Stimulated activated CD8-positive, alpha-beta memory T cell treated with anti-CD3 and anti-CD28 coated beads, Interleukin-15, amount 100 ng/mL, for 1 hour (primary cell): ENCODE measurements at regions not wholly inside any gene's neighbourhood (a gene's known extent, or its start where the extent isn't known, plus 50 kb on each side); places are given as distances from the start of the nearest gene placed in this dataset.
"Not testable (repeated sequence)": the region's sequence is repeated elsewhere in the genome, so short reads cannot be mapped to it uniquely, and the experiment has no call there.

ENCODE experiments used
- DNase-seq: peaks from one replicate; pipeline ENCODE4 v3.0.0-alpha.2; 2020; ENCODE audit warnings: low read depth

GRCh38 chr18:38789141-38789540 is 1223.5 kb upstream of the CELF4 start:
- DNase-seq, result no peak

- DNase-seq, result no peak
Measured at GRCh38 chr18:38786906-38787305, 1221.3 kb upstream of the CELF4 start.

GRCh38 chr18:38771620-38772019 is 1206.0 kb upstream of the CELF4 start:
- DNase-seq, result not testable (repeated sequence)

- no peak for DNase-seq
Measured at GRCh38 chr18:38768504-38768903, 1202.9 kb upstream of the CELF4 start.

- DNase-seq, result no peak
Measured at GRCh38 chr18:38759457-38759856, 1193.9 kb upstream of the CELF4 start.

GRCh38 chr18:38756436-38756835 is 1190.8 kb upstream of the CELF4 start:
- no peak for DNase-seq

GRCh38 chr18:38752430-38752829 is 1186.8 kb upstream of the CELF4 start:
- DNase-seq, result no peak

- no peak for DNase-seq
Measured at GRCh38 chr18:38751898-38752297, 1186.3 kb upstream of the CELF4 start.

GRCh38 chr18:38751211-38751610 is 1185.6 kb upstream of the CELF4 start:
- no peak for DNase-seq

GRCh38 chr18:38750751-38751150 is 1185.2 kb upstream of the CELF4 start:
- DNase-seq, result no peak

- DNase-seq, result no peak
Measured at GRCh38 chr18:38747153-38747552, 1181.6 kb upstream of the CELF4 start.

GRCh38 chr18:38720181-38720580 is 1154.6 kb upstream of the CELF4 start:
- DNase-seq, result not testable (repeated sequence)

- no peak for DNase-seq
Measured at GRCh38 chr18:38718365-38718901, 1152.8 kb upstream of the CELF4 start.

- no peak for DNase-seq
Measured at GRCh38 chr18:38709122-38709521, 1143.5 kb upstream of the CELF4 start.

- no peak for DNase-seq
Measured at GRCh38 chr18:38706373-38706772, 1140.8 kb upstream of the CELF4 start.

- DNase-seq, result no peak
Measured at GRCh38 chr18:38698088-38698487, 1132.5 kb upstream of the CELF4 start.

GRCh38 chr18:38695559-38696280 is 1130.1 kb upstream of the CELF4 start:
- no peak for DNase-seq

GRCh38 chr18:38693104-38693503 is 1127.5 kb upstream of the CELF4 start:
- no peak for DNase-seq

- no peak for DNase-seq
Measured at GRCh38 chr18:38690626-38691025, 1125.0 kb upstream of the CELF4 start.

GRCh38 chr18:38688416-38688815 is 1122.8 kb upstream of the CELF4 start:
- DNase-seq, result no peak

- DNase-seq, result no peak
Measured at GRCh38 chr18:38670486-38670885, 1104.9 kb upstream of the CELF4 start.

GRCh38 chr18:38664929-38665328 is 1099.3 kb upstream of the CELF4 start:
- no peak for DNase-seq

GRCh38 chr18:38663682-38664081 is 1098.1 kb upstream of the CELF4 start:
- DNase-seq, result no peak

- no peak for DNase-seq
Measured at GRCh38 chr18:38663270-38663669, 1097.7 kb upstream of the CELF4 start.
